ACC112 (cell line): ENCODE measurements at regions not wholly inside any gene's neighbourhood (a gene's known extent, or its start where the extent isn't known, plus 50 kb on each side); places are given as distances from the start of the nearest gene placed in this dataset.
"Not testable (repeated sequence)": the region's sequence is repeated elsewhere in the genome, so short reads cannot be mapped to it uniquely, and the experiment has no call there.

Source experiments
- H2AFZ ChIP-seq: fragments of 200-600 bp; sonication (generic); one replicate; pipeline ENCODE4 v1.6.0; 2017; ENCODE audit warnings: antibody characterized with exemption, low read length; ENCODE audit not compliant: unreplicated experiment
- H3K27ac ChIP-seq: fragments of 200-600 bp; sonication (generic); 2 replicates; pipeline ENCODE4 v1.5.1; 2014; ENCODE audit warnings: low read depth, mild to moderate bottlenecking, antibody characterized with exemption, low read length, moderate library complexity
- H3K27me3 ChIP-seq: fragments of 200-600 bp; sonication (generic); 2 replicates; pipeline ENCODE4 v1.6.1; 2014; ENCODE audit warnings: mild to moderate bottlenecking, antibody characterized with exemption, low read length, moderate library complexity, mixed read lengths; ENCODE audit not compliant: insufficient read depth
- H3K36me3 ChIP-seq: fragments of 200-600 bp; sonication (generic); 2 replicates; pipeline ENCODE4 v1.6.1; 2016; ENCODE audit warnings: mild to moderate bottlenecking, antibody characterized with exemption, low read length, moderate library complexity, mixed read lengths; ENCODE audit not compliant: insufficient read depth
- H3K4me1 ChIP-seq: fragments of 200-600 bp; sonication (generic); one replicate; pipeline ENCODE4 v1.6.1; 2016; ENCODE audit warnings: low read length, mixed read lengths; ENCODE audit not compliant: insufficient read depth, unreplicated experiment, control insufficient read depth
- H3K4me3 ChIP-seq: fragments of 200-600 bp; sonication (generic); 2 replicates; pipeline ENCODE4 v1.5.1; 2014; ENCODE audit warnings: mild to moderate bottlenecking, low read depth, low read length
- H3K79me2 ChIP-seq: fragments of 200-600 bp; sonication (generic); one replicate; pipeline ENCODE4 v1.6.0; 2016; ENCODE audit warnings: low read length; ENCODE audit not compliant: control insufficient read depth, unreplicated experiment, insufficient read depth

DNA sequence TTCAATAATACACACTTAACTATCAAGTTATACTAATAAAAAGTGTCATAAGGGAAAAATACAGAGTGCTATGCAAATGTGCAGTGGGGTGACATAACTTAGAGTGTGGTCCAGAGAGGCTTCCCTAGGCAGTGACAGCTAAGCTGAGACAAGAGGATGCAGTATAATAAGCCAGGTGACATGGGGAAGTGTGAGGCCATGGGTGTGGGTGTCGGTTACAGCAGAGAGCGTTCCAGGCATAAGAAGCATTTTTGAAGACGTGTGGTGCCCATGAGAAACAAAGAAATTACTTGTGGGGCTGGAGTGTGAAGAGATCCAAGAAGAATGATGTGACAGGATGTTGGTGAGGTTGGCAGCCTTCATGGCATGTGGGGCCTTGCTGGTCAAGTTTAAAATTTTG, 78.1 kb upstream of the PICALM start:
- H2AFZ ChIP-seq = no peak overlapping the region
- no peaks in the 10 kb centered on the region for H3K79me2 ChIP-seq
- H3K27me3 ChIP-seq = no peaks in the 10 kb centered on the region
- no peak overlapping the region for H3K4me3 ChIP-seq
- H3K4me1 ChIP-seq = peaks cover 23% of the 10 kb centered on the region
- H3K27ac ChIP-seq = no peak overlapping the region
- no peaks in the 10 kb centered on the region for H3K36me3 ChIP-seq

DNA sequence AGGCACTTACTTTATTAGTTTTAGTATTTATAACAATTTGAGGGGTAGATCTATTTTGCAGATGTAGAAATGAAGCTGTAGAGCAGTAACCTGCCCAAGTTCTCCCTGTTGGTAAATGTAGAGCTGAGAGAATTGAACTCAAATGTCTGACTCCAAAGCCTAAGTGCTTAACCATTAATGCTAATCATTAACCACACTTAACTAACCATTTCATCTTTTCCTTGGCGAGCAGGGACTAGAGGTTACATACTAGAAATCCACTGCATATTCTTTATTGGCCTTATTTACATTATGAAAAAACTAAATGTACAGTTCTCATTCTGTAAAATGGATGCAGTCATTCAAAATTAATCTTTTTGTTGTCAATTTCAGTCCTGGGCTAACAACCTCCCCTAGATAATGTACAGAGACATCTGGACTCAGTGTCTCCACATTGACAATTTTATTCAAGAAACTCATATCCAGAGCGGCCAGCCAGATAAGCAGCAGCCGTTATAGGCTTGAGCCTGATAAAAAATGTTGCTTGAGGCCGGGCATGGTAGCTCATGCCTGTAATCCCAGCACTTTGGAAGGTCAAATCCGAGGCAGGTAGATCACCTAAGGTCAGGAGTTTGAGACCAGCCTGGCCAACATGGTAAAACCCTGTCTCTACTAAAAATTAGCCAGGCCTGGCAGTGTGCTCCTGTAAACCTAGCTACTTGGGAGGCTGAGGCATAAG, 76.7 kb upstream of the PICALM start:
- no peaks in the 10 kb centered on the region for H3K79me2 ChIP-seq
- H3K4me3 ChIP-seq = no peak overlapping the region
- no peaks in the 10 kb centered on the region for H3K36me3 ChIP-seq
- no peak overlapping the region for H2AFZ ChIP-seq
- H3K27me3 ChIP-seq = no peaks in the 10 kb centered on the region
- H3K4me1 ChIP-seq = peaks cover 9% of the 10 kb centered on the region
- H3K27ac ChIP-seq = no peak overlapping the region

DNA sequence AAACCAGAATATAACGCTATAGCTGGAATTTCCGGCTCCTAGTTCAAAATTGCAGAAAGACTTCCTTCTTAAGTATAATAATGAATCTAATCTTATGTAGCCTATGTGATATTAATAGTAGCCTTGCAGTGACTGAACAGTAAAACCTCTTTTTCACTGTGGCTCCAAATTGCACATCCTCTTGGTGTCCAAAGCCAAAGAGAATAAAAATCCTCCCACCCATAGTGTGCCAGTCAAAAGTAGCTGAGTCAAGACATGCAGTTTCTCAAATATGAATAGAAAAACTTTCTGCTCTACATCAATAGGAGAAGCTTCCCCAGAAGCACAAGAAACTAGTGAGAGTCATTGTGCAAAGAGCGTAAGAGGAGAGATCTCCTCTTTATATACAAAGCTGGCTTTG, 76.0 kb upstream of the PICALM start:
- no peak overlapping the region for H2AFZ ChIP-seq
- H3K4me1 ChIP-seq = peaks cover 3% of the 10 kb centered on the region
- no peaks in the 10 kb centered on the region for H3K36me3 ChIP-seq
- no peak overlapping the region for H3K4me3 ChIP-seq
- no peaks in the 10 kb centered on the region for H3K27me3 ChIP-seq
- H3K27ac ChIP-seq = no peak overlapping the region
- no peaks in the 10 kb centered on the region for H3K79me2 ChIP-seq

DNA sequence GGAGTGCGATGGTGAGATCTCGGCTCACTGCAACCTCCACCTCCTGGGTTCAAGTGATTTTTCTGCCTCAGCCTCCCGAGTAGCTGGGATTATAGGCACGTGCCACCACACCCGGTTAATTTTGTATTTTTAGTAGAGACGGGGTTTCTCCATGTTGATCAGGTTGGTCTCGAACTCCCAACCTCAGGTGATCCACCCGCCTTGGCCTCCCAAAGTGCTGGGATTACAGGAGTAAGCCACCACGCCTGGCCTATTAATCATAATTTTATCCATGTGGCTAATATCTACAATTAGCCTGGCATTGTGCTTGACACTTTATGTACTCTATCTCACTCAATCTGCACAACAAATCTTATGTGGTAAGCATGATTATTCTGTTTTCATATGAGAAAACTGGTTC, 75.2 kb upstream of the PICALM start:
- H2AFZ ChIP-seq, H3K79me2 ChIP-seq, H3K36me3 ChIP-seq, H3K4me1 ChIP-seq, H3K27me3 ChIP-seq, H3K4me3 ChIP-seq, H3K27ac ChIP-seq: not testable (repeated sequence)

DNA sequence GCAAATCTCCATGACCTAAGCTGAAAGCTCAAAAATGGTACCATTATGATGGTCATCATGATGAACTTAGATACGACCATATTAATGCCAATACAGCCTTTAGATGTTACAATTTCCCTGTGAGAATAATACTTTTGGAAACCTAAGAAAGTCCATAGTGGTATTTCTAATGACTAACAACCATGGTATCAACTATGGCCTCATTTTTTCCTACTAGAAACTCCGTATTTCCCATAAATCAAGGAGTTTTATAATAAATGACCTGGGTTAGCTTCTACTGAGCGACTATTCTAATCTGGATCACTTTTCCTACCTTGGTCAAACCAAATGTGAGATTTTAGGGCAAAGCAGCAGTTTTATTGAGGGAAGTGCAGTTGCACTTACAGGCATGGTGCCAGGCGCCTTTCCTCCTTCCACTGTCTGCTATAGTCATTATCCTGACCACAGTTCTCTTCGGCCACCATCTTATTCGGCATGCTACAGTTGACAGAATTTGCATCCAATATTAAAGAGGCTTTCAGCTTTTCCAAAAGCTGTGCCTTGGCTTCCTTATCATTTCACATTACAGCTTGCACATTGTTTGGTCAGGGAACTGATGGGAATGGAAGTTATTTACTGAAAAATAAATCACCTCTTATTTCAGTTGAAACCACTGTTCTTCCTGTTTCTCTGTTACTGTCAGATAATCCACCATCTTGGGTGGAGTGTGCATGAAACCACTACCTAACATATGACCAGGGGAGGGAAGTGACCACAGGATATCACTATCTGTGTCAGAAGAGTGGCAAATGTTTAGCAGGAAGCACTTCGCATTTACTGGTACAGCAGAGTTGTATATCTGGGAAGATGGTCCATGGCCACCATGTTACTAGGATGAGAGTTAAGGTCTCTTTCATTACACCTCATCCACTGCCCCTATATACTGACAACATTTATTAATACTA, 74.5 kb upstream of the PICALM start:
- H3K79me2 ChIP-seq = no peaks in the 10 kb centered on the region
- no peaks in the 10 kb centered on the region for H3K4me1 ChIP-seq
- no peaks in the 10 kb centered on the region for H3K27me3 ChIP-seq
- H3K36me3 ChIP-seq = no peaks in the 10 kb centered on the region
- no peak overlapping the region for H3K27ac ChIP-seq
- H2AFZ ChIP-seq = no peak overlapping the region
- H3K4me3 ChIP-seq = no peak overlapping the region

DNA sequence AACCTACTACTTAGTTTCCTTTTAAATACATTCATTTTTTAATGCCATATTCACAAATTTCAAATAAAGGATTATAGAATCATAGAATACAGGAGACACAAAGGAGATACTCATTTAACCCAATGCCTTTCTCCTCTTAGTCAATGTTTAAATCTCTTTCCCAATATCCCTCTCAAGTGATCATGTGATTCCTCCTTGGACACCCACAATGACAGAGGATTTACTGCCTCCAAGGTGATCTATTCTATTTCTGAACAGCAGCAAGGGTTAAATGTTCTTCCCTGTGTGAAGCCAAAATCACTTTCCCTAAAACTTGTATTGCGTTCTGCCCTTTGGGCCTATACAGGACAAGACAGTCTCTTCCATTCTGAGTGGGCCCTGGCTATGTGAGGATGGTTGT, 73.3 kb upstream of the PICALM start:
- no peak overlapping the region for H2AFZ ChIP-seq
- no peak overlapping the region for H3K27ac ChIP-seq
- H3K36me3 ChIP-seq = no peaks in the 10 kb centered on the region
- no peaks in the 10 kb centered on the region for H3K79me2 ChIP-seq
- H3K27me3 ChIP-seq = no peaks in the 10 kb centered on the region
- no peak overlapping the region for H3K4me3 ChIP-seq
- no peaks in the 10 kb centered on the region for H3K4me1 ChIP-seq

DNA sequence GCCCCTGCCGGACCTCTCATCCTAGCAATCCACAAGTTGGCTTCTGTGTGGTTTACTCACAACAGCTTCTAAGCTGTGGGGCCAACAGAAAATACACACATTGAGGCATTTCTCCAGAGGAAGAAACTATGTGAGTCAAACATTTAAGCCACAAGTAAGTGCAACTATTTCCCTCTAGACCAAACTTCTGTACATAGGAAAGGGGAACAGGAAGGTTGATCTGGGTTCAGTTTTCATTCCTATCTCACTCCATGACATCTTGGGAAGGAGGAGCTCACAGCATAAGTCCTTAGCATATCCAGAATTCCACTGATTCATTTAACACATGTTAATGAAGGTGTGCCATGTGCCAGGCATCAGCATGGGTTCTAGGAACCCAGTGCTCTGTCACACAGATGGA, 72.8 kb upstream of the PICALM start:
- Histone ChIP-seq H2AFZ (no peak overlapping the region), H3K27me3 (no peaks in the 10 kb centered on the region), H3K4me3 (no peak overlapping the region), H3K27ac (no peak overlapping the region), H3K4me1 (no peaks in the 10 kb centered on the region), H3K79me2 (no peaks in the 10 kb centered on the region), H3K36me3 (no peaks in the 10 kb centered on the region)

DNA sequence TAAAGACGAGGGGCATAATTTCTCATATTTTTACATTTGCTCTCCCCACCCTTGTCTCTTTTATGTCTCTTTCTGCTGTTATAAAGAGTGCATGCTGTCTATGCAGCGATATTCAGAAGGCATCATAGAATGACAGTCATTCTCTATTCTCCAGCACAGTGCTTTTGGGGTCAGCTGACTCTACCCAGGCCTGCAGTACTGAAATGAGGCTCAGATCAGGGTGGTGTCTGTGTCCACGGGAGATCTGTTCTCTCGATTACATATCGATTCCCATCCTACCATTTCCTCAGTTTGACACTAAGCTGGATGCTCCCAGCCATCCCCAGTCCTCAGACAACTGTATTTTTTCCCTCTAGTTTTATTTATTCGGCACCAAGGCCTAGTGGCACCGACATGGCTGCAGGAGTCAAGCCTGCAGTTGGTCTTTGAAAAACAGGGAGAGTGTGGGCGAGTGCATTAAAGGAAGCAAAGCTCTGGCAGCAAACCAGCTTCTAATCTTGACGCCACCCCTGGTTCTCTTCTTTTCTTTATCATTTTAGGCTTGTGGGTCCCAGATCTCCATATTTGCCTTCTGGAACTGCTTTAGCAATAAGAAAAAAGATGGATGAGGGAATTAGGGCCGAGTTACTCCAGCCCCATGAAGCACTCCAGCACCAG, 71.6 kb upstream of the PICALM start:
- Histone ChIP-seq H3K27ac (no peak overlapping the region), H3K4me3 (no peak overlapping the region), H3K79me2 (no peaks in the 10 kb centered on the region), H3K36me3 (no peaks in the 10 kb centered on the region), H2AFZ (no peak overlapping the region), H3K27me3 (no peaks in the 10 kb centered on the region), H3K4me1 (no peaks in the 10 kb centered on the region)

DNA sequence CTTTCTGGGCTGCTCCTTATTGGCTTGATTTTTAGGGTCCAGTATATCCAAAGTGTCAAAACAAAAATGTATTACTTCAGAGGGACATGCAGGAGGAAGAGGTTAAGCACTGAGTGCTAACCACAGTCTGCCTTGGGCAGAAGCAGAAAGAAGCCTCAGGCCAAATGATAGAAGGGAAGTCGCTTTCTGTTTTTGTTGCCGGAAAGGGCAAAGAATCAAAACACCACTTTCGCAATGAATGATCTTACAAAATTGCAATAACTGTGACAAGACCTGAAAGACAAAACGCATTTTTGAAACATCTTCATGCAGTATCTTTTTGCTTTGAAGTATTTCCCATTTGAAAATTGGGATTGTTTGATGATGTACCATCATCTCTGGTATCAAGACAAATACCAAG, 70.1 kb upstream of the PICALM start:
- Histone ChIP-seq H3K4me1 (no peaks in the 10 kb centered on the region), H3K79me2 (no peaks in the 10 kb centered on the region), H3K36me3 (no peaks in the 10 kb centered on the region), H3K27ac (no peak overlapping the region), H2AFZ (no peak overlapping the region), H3K27me3 (no peaks in the 10 kb centered on the region), H3K4me3 (no peak overlapping the region)

DNA sequence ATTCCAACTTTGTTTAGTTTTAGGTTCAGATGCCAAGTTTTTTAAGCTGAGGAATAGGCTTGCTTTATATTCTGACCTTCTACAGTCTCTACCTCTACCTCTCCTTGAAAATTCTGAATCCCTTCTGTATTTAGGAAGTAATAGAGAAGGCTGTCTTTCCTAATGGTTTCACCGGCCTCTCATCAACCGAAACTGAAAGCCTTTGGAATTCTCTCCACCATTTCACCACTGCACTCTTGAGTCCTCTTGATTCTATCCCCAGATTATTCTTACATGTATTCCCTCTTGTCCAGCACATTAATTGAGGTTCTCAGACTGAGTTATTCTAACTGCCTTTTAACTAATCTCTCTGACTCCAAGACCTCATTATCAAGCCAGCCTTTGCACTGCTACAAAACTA, 67.7 kb upstream of the PICALM start:
- no peak overlapping the region for H3K27ac ChIP-seq
- H3K36me3 ChIP-seq = no peaks in the 10 kb centered on the region
- no peaks in the 10 kb centered on the region for H3K79me2 ChIP-seq
- H3K4me1 ChIP-seq = no peaks in the 10 kb centered on the region
- peak overlapping the region; percentile 48 for H2AFZ ChIP-seq
- H3K27me3 ChIP-seq = no peaks in the 10 kb centered on the region
- H3K4me3 ChIP-seq = no peak overlapping the region
